MM.1S (cell line): ENCODE measurements at regions not wholly inside any gene's neighbourhood (a gene's known extent, or its start where the extent isn't known, plus 50 kb on each side); places are given as distances from the start of the nearest gene placed in this dataset.

Experiments used
- DNase-seq: peaks from one replicate; pipeline ENCODE4 v3.0.0-alpha.2; 2015
- H2AFZ ChIP-seq: fragments of 300-600 bp; sonication (generic); 2 replicates; pipeline ENCODE4 v1.6.0; 2016; ENCODE audit warnings: antibody characterized with exemption, low read length
- H3F3A ChIP-seq: fragments of 300-600 bp; sonication (generic); 2 replicates; pipeline ENCODE4 v1.6.1; 2016; ENCODE audit warnings: mild to moderate bottlenecking, antibody characterized with exemption, low read length, moderate library complexity, mixed read lengths; ENCODE audit not compliant: insufficient read depth
- H3K27ac ChIP-seq: fragments of 300-600 bp; sonication (generic); 2 replicates; pipeline ENCODE4 v1.5.1; 2016; ENCODE audit warnings: mild to moderate bottlenecking, low read length
- H3K27me3 ChIP-seq: fragments of 300-600 bp; sonication (generic); replicated peaks from 2 replicates; pipeline ENCODE4 v1.6.0; 2016; ENCODE audit warnings: low read length; ENCODE audit not compliant: insufficient read depth
- H3K36me3 ChIP-seq: fragments of 300-600 bp; sonication (generic); replicated peaks from 2 replicates; pipeline ENCODE4 v1.6.1; 2016; ENCODE audit warnings: mild to moderate bottlenecking, low read length, mixed read lengths; ENCODE audit not compliant: insufficient read depth
- H3K4me1 ChIP-seq: fragments of 300-600 bp; sonication (generic); 2 replicates; pipeline ENCODE4 v1.6.1; 2016; ENCODE audit warnings: low read length, mixed read lengths
- H3K4me2 ChIP-seq: fragments of 300-600 bp; sonication (generic); 2 replicates; pipeline ENCODE4 v1.6.0; 2016; ENCODE audit warnings: low read depth, low read length
- H3K4me3 ChIP-seq: fragments of 300-600 bp; sonication (generic); 2 replicates; pipeline ENCODE4 v1.5.1; 2016; ENCODE audit warnings: low read length, mixed read lengths
- H3K79me2 ChIP-seq: fragments of 300-600 bp; sonication (generic); 2 replicates; pipeline ENCODE4 v1.6.1; 2016; ENCODE audit warnings: mixed run types, low read length, mixed read lengths
- H3K9ac ChIP-seq: fragments of 300-600 bp; sonication (generic); 2 replicates; pipeline ENCODE4 v1.6.1; 2016; ENCODE audit warnings: low read length, mixed read lengths
- H3K9me2 ChIP-seq: fragments of 300-600 bp; sonication (generic); replicated peaks from 2 replicates; pipeline ENCODE4 v1.6.1; 2016; ENCODE audit warnings: mild to moderate bottlenecking, low read length, mixed read lengths; ENCODE audit not compliant: insufficient read depth
- H3K9me3 ChIP-seq: fragments of 300-600 bp; sonication (generic); replicated peaks from 2 replicates; pipeline ENCODE4 v1.6.1; 2016; ENCODE audit warnings: mild to moderate bottlenecking, low read length, mixed read lengths; ENCODE audit not compliant: insufficient read depth
- H4K20me1 ChIP-seq: fragments of 300-600 bp; sonication (generic); 2 replicates; pipeline ENCODE4 v1.6.1; 2016; ENCODE audit warnings: mild to moderate bottlenecking, low read length, moderate library complexity, mixed read lengths; ENCODE audit not compliant: insufficient read depth
- EZH2 ChIP-seq: fragments of 300-600 bp; sonication (generic); optimal IDR thresholded peaks from 2 replicates; pipeline ENCODE3; 2017; ENCODE audit warnings: low read depth, mild to moderate bottlenecking, antibody characterized with exemption, low read length, mixed read lengths
- EZH2phosphoT487 ChIP-seq: fragments of 300-600 bp; sonication (generic); IDR thresholded peaks from 2 replicates; pipeline ENCODE4 v1.6.1; 2018; ENCODE audit warnings: antibody characterized with exemption, low read length
- TF ChIP-seq, protein P1 (sequence below): fragments of 300-600 bp; sonication (generic); IDR thresholded peaks from 2 replicates; pipeline ENCODE4 v1.5.1; 2016; ENCODE audit warnings: antibody characterized with exemption, low read length, mixed read lengths

DNA sequence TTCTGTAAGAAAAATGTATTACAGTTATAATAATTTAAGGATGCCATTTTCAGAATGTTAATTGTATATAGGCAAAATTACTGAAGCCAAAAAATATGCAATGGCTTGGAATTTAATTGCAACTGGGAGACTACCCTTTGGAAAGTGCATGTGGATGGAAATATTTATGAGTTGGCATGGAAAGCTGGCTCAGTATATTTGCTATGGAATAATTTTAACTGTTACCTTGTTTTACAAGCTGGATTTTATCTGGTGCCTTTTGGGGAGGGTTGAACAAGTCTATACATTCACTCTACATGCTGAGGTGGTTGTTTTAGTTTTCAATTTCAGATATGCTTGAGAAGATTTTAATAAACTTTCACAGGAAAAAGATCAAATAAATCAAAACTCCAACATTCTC, 80.9 kb upstream of the ABCB5 start:
- Histone ChIP-seq H3K27ac (no peak overlapping the region), H3K79me2 (no peaks in the 10 kb centered on the region), H3K4me2 (no peak overlapping the region), H3K4me3 (no peak overlapping the region), H3K36me3 (no peaks in the 10 kb centered on the region), H3K9ac (no peak overlapping the region), H3K27me3 (no peaks in the 10 kb centered on the region), H3K4me1 (no peaks in the 10 kb centered on the region; the same call in 1 of the 2 replicates), H3K9me2 (no peaks in the 10 kb centered on the region), H2AFZ (no peak overlapping the region), H3K9me3 (no peaks in the 10 kb centered on the region), H3F3A (no peaks in the 10 kb centered on the region), H4K20me1 (no peaks in the 10 kb centered on the region)
- no peak for DNase-seq
- no peak for TF ChIP-seq EZH2phosphoT487
- no peak for TF ChIP-seq EZH2
- TF ChIP-seq, protein P1, sequence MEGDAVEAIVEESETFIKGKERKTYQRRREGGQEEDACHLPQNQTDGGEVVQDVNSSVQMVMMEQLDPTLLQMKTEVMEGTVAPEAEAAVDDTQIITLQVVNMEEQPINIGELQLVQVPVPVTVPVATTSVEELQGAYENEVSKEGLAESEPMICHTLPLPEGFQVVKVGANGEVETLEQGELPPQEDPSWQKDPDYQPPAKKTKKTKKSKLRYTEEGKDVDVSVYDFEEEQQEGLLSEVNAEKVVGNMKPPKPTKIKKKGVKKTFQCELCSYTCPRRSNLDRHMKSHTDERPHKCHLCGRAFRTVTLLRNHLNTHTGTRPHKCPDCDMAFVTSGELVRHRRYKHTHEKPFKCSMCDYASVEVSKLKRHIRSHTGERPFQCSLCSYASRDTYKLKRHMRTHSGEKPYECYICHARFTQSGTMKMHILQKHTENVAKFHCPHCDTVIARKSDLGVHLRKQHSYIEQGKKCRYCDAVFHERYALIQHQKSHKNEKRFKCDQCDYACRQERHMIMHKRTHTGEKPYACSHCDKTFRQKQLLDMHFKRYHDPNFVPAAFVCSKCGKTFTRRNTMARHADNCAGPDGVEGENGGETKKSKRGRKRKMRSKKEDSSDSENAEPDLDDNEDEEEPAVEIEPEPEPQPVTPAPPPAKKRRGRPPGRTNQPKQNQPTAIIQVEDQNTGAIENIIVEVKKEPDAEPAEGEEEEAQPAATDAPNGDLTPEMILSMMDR = no peak

GRCh38 chr7:20535541-20535940, 79.9 kb upstream of the ABCB5 start:
- no peaks in the 10 kb centered on the region for H3K27me3 ChIP-seq
- H3K27ac ChIP-seq = no peak overlapping the region
- TF ChIP-seq, protein P1 = no peak
- TF ChIP-seq EZH2 (no peak), EZH2phosphoT487 (no peak)
- no peaks in the 10 kb centered on the region for H3K9me2 ChIP-seq
- H3K9me3 ChIP-seq = no peaks in the 10 kb centered on the region
- no peak overlapping the region for H2AFZ ChIP-seq
- no peak overlapping the region for H3K4me2 ChIP-seq
- H3K4me1 ChIP-seq = no peaks in the 10 kb centered on the region; the same call in 1 of the 2 replicates
- no peaks in the 10 kb centered on the region for H3K36me3 ChIP-seq
- no peaks in the 10 kb centered on the region for H3K79me2 ChIP-seq
- H3K4me3 ChIP-seq = no peak overlapping the region
- no peaks in the 10 kb centered on the region for H4K20me1 ChIP-seq
- no peak overlapping the region for H3K9ac ChIP-seq
- H3F3A ChIP-seq = no peaks in the 10 kb centered on the region
- DNase-seq = no peak

GRCh38 chr7:20539201-20539600, 76.3 kb upstream of the ABCB5 start:
- Histone ChIP-seq H3K4me2 (no peak overlapping the region), H3K27ac (no peak overlapping the region), H3K9ac (no peak overlapping the region), H3F3A (no peaks in the 10 kb centered on the region), H3K4me3 (no peak overlapping the region), H3K79me2 (no peaks in the 10 kb centered on the region), H4K20me1 (no peaks in the 10 kb centered on the region), H3K9me3 (no peaks in the 10 kb centered on the region), H3K9me2 (no peaks in the 10 kb centered on the region), H3K4me1 (no peaks in the 10 kb centered on the region; the same call in 1 of the 2 replicates), H3K27me3 (no peaks in the 10 kb centered on the region), H3K36me3 (no peaks in the 10 kb centered on the region), H2AFZ (no peak overlapping the region)
- peak; percentile 41 for DNase-seq
- TF ChIP-seq EZH2 = no peak
- TF ChIP-seq, protein P1 = peak; percentile 42
